ENCODE measurements at regions not wholly inside any gene's neighbourhood (a gene's known extent, or its start where the extent isn't known, plus 50 kb on each side); places are given as distances from the start of the nearest gene placed in this dataset.
"Not testable (repeated sequence)": the region's sequence is repeated elsewhere in the genome, so short reads cannot be mapped to it uniquely, and the experiment has no call there.

- DNase-seq: no peak
Observed at GRCh38 chr13:65789815-65790214, 1440.3 kb downstream of the PCDH9 start.

- no peak for DNase-seq
Observed at GRCh38 chr13:65787082-65787481, 1443.1 kb downstream of the PCDH9 start.

DNA sequence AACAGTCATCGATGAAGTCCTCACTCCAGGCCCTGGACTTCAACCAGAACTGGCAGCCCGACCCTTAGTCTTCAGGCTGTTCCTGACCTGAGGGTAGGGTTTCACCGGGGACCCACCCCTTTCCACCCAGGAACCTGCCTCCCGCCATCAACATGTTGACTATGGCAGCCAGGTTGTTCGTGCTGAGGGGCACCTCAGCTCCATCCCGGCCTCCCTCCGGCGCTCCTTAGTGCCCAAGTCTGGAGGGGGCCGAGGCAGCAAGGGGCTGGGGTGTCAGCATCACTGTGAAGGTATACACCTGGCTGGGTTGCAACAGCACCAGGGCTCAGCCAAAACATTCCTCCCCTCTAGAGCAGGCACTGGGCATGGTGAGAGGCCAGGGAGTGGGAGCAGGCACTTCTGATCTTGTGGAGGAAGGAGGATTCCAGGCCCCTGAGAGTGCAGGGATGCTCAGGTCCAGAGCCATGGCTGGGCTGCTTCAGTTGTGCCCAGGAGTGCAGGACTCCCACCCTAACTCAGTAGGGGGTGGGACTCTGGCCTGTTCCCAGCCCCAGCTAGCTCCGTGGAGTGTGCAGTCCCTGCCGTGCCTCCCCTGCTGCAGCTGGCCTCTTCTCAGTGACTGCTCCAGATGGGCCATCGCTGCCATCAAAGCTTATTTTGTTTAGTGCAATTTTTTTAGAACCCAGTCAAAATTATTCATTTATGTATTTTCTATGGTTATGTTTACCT lies 1445.9 kb downstream of the PCDH9 start:
- no peak for DNase-seq

DNA sequence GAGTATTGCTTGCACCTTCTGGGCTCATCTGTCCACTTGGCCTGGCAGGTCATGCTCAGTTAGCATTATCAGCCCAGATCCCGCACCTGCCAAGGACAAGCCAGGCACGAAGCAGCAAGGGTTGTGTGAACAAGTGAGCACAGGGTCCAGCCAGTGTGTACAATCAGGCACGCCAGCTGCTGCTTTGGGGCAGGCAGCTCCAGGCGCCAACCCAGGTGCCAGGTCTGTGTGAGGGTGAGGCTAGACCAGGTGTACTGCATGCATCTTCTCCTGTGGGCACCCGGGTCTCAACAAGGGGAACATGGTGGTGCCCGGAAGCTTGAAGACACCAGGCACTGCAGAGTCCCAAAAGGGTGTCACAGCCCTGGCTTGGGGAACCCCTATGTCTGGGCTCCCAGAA lies 1446.8 kb downstream of the PCDH9 start:
- no peak for DNase-seq

DNA sequence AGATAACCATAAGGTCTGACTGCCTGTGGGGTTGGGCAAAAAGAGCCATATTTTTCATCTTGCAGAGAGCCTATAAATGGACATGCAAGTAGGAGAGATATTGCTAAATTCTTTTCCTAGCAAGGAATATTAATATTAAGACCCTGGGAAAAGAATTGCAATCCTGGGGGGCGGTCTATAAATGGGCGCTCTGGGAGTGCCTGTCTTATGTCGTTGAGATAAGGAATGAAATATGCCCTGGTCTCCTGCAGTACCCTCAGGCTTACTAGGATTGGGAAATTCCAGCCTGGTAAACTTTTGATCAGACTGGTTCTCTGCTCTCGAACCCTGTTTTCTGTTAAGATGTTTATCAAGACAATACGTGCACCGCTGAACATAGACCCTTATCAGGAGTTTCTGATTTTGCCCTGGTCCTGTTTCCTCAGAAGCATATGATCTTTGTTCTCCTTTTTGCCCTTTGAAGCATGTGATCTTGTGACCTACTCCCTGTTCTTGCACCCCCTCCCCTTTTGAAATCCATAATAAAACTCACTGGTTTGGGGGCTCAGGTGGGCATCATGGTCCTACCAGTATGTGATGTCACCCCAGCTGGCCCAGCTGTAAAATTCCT lies 1458.3 kb downstream of the PCDH9 start:
- DNase-seq: not testable (repeated sequence)

DNA sequence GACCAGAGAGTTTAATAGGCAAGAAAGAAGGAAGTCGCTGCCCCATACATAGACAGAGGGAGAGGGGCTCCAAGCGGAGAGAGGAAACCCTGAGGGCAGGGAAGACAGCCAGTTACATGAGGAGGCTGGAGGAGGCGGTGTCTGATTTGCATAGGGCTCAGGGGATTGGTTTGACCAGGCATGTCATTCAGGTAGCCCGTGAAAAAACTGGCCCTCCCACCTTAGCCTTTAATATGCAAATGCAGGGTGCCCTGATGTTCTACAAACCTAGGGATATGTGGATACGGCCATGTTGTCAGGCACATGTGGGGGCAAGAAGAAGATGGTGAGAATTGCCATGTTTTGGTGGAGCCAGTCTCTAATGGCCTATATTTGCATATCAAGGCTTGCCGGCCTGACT lies 1461.6 kb downstream of the PCDH9 start:
- no peak for DNase-seq

- no peak for DNase-seq
Observed at GRCh38 chr13:65763811-65764210, 1466.3 kb downstream of the PCDH9 start.

DNA sequence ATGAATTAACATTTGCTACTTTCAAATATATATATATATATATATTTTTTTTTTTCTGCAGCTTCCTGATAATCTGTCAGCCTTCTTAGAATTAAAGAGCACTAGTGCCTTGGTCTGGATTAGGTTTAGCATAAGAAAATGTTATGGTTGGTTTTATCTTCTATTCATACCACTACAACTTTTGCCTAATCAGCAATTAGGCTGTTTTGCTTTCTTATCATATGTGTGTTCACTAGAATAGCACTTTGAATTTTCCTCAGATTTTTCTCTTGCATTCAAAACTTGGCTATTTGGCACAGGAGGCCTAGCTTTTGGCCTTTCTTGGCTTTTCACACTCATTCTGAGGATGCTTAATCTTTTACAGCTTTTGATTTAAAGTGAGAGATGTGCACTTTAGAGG lies 1468.1 kb downstream of the PCDH9 start:
- no peak for DNase-seq

DNA sequence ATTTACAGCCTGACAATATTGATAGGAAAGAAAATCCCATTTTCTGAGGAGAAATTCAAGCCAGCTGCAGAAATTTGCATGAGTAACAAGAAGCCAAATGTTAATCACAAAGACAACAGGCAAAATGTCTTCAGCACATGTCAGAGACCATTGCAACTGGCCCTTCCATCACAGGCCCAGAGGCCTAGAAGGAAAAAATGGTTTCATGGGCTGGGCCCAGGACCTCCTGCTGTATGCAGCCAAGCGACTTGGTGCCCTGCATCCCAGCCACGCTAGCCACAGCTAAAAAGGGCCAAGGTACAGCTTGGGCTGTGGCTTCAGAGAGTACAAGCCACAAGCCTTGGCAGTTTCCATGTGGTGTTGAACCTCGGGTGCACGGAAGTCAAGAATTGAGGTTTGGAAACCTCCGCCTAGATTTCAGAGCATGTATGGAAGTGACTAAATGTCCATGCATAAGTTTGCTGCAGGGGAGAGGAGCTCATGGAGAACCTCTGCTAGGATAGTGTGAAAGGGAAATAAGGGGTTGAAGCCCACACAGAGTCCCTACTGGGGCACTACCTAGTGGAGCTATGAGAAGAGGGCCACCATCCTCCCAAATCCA lies 1474.0 kb downstream of the PCDH9 start:
- DNase-seq: no peak

DNA sequence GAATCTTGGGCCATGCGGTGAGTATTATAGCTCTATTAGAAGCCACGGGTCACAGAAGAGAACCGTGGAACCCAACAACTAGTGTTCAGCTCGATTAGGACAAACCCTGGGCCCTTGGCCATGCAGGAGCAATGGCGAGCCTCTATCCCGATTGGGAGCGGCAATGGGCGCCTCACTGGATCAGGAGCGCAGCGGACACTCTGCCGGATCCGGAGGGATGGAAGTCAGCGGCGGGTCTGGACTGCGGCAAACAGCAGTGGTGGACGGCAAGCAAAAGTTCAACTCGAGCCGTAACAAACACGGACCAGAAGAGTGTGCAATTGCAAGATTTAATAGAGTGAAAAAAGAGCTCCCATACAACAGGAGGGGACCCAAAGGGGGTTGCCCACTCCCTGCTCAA lies 1481.9 kb downstream of the PCDH9 start:
- no peak for DNase-seq

DNA sequence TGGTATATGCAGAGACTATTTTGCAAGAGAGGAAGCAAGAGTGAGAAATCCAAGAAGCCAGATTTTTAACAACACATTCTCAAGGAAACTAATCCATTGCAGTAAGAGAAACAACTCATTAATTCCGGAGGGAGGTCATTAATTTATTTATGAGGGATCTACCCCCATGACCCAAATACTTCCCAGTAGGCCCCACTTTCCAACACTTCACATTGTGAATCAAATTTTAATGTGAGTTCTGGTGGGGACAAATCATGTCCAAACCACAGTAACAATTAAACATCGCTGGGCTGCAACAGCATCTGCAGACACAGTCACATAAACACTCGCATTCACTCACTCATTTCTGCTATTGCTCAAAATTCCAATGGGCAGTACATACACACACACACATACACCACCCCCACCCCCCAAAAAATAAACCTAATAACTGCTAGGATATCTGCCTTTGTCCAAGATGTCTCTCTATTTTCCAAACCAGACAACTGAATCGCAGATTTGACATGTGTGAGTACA lies 1483.7 kb downstream of the PCDH9 start:
- no peak for DNase-seq

- no peak for DNase-seq
Observed at GRCh38 chr13:65744836-65745235, 1485.3 kb downstream of the PCDH9 start.

- no peak for DNase-seq
Observed at GRCh38 chr13:65733110-65733509, 1497.0 kb downstream of the PCDH9 start.

DNA sequence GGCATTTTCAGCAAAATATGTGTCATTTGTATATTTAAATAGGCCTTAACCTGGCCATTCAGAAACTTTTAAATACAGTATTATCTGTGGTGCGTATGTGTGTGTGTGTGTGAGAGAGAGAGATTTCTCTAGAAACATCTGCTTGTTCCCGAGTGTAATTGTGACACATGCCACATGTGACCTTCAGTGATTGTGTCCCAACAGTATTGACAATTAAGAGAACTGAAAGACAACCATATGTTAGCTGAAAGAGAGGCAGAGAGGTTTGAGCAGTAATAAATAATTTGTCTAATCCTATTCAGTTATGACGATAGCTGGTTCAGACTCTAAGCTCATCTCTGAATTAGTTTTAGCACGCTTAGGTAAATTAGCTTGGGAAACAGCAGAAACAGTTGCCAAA lies 1503.1 kb downstream of the PCDH9 start:
- DNase-seq: no peak

GRCh38 chr13:65725006-65725405 lies 1505.1 kb downstream of the PCDH9 start:
- no peak for DNase-seq

DNA sequence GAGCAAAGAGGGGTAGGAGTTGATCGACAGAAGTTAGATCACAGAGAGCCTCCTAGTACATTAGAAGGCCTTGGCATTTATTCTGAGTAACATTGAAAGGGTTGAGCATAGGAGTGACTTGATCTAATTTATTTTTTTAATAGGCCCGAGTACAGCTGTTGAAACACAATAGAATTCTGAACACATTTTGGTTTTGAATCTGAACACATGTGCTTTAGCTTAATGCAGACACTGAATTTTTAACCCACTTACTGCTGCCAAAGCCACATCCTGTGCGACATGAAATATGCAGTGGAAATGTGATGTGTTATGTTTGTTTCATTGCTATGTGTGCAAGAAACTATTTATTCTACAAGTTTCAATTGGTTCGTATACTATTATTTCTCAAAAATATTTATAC lies 1505.9 kb downstream of the PCDH9 start:
- DNase-seq: no peak

- no peak for DNase-seq
Observed at GRCh38 chr13:65722506-65722905, 1507.6 kb downstream of the PCDH9 start.

DNA sequence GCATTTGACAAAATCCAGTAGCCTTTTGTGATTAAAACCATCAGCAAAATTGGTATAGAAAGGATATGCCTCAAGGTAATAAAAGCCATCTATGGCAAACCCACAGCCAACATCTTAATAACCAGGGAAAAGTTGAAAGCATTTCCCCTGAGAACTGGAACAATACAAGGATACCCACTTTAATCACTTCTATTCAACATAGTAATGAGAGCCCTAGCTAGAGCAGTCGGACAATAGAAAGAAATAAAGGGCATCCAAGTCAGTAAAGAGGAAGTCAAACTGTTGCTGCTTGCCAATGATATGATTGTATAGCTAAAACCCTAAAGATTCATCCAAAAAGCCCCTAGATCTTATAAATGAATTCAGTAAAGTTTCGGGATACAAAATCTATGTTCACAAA lies 1510.3 kb downstream of the PCDH9 start:
- DNase-seq: no peak

DNA sequence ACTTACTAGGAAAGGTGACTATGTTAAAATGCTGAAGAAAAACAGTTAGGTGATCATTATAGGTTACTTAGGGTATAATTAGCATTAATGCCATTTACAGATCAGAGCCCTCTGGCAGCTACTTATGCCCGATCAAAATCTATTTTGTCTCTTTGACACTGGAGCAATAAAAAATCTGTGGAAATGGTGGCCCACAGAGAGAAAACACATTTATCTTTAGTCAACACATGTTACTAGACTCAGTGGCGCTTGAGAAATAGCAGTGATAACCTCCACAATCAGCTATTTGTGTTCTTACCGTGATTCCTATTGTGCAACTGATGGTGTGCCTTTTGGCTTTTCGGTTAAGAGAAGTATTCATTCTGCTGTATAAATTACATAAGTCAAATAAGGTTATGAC lies 1519.6 kb downstream of the PCDH9 start:
- no peak for DNase-seq

- no peak for DNase-seq
Observed at GRCh38 chr13:65697843-65698242, 1532.3 kb downstream of the PCDH9 start.

DNA sequence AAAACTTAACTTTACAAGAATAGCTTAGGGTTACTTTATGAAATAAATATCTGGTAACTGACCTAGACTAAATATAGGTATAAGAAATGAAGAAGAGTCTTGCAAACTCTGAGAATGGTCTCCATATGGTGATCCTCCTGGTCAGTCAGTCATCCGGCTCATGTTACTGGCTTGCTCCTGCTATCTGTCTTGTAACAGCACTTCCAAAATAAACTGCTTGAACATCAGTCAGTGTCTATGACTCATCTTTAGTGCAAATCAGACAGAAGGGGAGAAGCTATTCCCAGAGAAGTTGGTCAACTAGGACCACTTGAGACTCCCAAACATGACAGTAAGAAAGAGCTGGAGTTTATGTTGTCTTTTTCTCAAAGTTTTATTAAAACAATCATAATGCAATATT lies 1550.9 kb downstream of the PCDH9 start:
- no peak for DNase-seq

DNA sequence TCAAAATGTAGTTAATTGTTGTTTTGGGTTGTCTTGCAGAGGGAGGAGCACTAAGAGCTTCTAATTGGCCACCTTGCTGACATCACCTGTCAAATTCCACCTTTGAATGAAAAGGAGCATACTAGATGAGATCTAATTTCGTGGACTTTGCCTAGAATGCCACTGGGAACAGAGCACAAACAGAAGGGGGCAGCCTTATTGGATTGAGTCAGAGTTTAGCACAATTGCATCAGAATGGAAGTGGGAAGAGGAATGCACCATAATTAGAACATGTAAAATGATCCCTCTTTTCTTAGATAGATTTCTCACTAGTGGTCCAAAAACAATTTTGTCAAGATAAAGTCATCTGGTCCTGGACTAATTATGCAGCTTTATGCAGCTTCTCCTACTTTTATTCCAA lies 1552.2 kb downstream of the PCDH9 start:
- DNase-seq: no peak

- not testable (repeated sequence) for DNase-seq
Observed at GRCh38 chr13:65675383-65675782, 1554.8 kb downstream of the PCDH9 start.

- no peak for DNase-seq
Observed at GRCh38 chr13:65670014-65670625, 1560.0 kb downstream of the PCDH9 start.

Data from suppressor macrophage (primary cell).